ENCODE measurements at regions not wholly inside any gene's neighbourhood (a gene's known extent, or its start where the extent isn't known, plus 50 kb on each side); places are given as distances from the start of the nearest gene placed in this dataset.
"Not testable (repeated sequence)": the region's sequence is repeated elsewhere in the genome, so short reads cannot be mapped to it uniquely, and the experiment has no call there.

DNA sequence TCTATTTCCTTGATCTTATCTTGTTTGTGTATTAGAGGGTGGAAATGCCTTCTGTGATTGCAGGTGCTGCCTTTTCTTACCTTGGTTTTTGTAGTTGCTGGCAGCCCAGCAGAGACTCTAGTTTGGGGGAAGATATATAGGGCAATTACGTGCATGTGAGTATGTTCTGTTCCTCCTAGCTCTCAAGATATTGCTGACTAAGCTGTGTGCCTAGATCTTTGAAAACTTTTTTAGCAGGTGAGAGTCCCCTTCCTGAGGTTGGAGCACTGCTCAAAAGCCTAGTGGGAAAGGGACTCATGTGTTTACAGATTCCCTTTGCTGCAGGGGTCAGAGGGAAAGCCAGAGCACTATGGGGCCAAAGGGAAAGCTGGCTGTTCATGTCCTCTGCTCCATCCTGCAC lies 136.1 kb downstream of the VSIG4 start:
- FAIRE-seq = no peak
- no peak for DNase-seq

DNA sequence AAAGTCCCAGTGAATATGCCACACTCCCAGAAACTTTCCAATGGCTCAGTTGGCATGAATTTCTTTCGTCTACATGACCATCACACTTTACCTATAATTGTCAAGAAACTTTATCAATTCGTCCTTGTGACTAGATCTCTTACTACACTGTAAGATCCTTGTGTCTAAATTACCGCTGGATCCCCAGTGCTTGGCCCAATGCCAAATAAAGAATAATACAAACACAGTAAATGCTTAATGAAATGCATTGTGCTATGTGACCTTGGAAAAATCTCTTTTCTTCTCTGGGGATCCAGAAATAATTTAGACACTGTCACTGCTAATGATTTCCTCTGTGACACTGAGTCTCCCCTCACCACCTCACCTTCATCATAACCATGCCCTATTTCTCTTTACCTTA lies 137.9 kb downstream of the VSIG4 start:
- DNase-seq = no peak
- Histone ChIP-seq H3K4me3 (no peak overlapping the region), H3K27me3 (peaks cover 0 to 3% (median 0%) of the 10 kb centered on the region in 4 donors), H3K9me3 (no peaks in the 10 kb centered on the region), H3K36me3 (no peaks in the 10 kb centered on the region), H3K4me1 (no peaks in the 10 kb centered on the region), H3K27ac (no peak overlapping the region)
- ATAC-seq = no peak
- TF ChIP-seq, protein P1, sequence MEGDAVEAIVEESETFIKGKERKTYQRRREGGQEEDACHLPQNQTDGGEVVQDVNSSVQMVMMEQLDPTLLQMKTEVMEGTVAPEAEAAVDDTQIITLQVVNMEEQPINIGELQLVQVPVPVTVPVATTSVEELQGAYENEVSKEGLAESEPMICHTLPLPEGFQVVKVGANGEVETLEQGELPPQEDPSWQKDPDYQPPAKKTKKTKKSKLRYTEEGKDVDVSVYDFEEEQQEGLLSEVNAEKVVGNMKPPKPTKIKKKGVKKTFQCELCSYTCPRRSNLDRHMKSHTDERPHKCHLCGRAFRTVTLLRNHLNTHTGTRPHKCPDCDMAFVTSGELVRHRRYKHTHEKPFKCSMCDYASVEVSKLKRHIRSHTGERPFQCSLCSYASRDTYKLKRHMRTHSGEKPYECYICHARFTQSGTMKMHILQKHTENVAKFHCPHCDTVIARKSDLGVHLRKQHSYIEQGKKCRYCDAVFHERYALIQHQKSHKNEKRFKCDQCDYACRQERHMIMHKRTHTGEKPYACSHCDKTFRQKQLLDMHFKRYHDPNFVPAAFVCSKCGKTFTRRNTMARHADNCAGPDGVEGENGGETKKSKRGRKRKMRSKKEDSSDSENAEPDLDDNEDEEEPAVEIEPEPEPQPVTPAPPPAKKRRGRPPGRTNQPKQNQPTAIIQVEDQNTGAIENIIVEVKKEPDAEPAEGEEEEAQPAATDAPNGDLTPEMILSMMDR (IDR thresholded peaks at IDR 0.05) = no peak
- FAIRE-seq = no peak
- intact Hi-C loops (cut with DNase I) = no loop called here
- WGBS, 2 donors = 44 to 47% methylated on average over 3 of the region's 3 CpGs

More for the DNA sequence above, 136.1 kb downstream of the VSIG4 start:
- Histone ChIP-seq H3K27me3 (peaks cover 0 to 3% (median 0%) of the 10 kb centered on the region in 4 donors), H3K36me3 (no peaks in the 10 kb centered on the region), H3K9me3 (no peaks in the 10 kb centered on the region), H3K27ac (no peak overlapping the region), H3K4me1 (no peaks in the 10 kb centered on the region), H3K4me3 (no peak overlapping the region)
- TF ChIP-seq, protein P1 (IDR thresholded peaks at IDR 0.05) = no peak
- no peak for ATAC-seq
- WGBS, 2 donors = 23 to 48% methylated on average over 1 of the region's 1 CpG
- intact Hi-C loops (cut with DNase I) = no loop called here

DNA sequence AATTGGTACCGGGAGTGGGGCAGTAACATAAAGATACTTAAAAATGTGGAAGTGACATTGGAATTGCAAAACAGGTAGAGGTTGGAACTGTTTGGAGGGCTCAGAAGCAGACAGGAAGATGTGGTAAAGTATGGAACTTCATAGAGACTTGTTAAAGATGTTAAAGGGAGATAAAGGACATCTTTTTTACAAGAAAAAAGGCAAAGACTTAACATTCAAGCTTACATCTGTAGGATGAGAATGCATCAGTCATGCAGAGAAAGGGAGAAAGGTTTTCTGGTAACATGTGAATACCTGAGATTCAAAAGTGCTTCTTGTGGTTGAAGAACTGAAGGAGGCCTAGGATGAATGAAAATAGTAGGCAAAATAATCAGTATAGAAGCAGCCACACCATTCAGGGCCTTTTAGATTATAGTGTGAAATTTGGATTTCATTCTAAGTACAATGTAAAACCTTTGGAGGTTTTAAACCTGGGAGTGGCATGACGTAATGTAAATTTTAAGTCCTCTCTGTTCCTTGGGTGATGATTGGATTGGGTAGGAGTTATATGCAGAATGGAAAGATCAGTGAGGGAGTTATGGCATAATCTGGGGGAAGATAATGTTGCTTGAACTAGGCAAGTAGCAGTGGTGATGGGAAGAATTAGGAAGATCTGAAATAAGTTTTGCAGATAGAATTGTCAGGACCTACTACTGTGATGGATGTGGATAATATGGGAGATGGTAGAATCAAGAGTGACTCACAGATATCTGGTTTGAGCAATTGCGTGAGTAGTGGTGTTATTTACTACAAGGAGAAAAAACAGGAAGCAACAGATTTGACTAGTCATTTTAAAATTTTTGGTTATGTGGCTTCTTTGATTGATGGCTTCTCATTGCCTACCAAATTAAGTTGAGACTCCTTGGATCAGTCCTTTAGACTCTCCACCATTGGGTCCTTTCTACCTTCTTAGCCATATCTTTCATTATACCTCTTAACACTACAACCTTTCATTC lies 138.7 kb downstream of the VSIG4 start:
- H3K27me3 ChIP-seq = peaks cover 0 to 4% (median 2%) of the 10 kb centered on the region in 4 donors
- no peaks in the 10 kb centered on the region for H3K4me1 ChIP-seq
- no peaks in the 10 kb centered on the region for H3K9me3 ChIP-seq
- H3K27ac ChIP-seq = no peak overlapping the region
- H3K4me3 ChIP-seq = no peak overlapping the region
- no peaks in the 10 kb centered on the region for H3K36me3 ChIP-seq
- TF ChIP-seq, protein P1 (IDR thresholded peaks at IDR 0.05) = no peak
- 60% methylated on average over 3 of the region's 3 CpGs for WGBS, 2 donors
- DNase-seq = no peak
- intact Hi-C loops (cut with DNase I) = no loop called here
- ATAC-seq = no peak
- no peak for FAIRE-seq

DNA sequence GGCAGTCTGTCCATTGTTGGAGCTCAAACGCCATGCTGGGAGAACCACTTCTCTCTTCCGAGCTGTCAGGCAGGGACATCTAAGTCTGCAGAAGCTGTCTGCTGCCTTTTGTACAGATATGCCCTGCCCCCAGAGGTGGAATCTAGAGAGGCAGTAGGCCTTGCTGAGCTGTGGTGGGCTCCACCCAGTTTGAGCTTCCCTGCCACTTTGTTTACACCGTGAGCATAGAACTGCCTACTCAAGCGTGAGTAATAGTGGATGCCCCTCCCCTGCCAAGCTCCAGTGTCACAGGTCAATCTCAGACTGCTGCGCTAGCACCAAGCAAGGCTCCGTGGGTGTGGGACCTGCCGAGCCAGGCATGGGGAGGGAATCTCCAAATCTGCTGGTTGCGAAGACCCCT lies 145.7 kb downstream of the VSIG4 start:
- no peak for FAIRE-seq
- H3K36me3 ChIP-seq = no peaks in the 10 kb centered on the region
- no peaks in the 10 kb centered on the region for H3K4me1 ChIP-seq
- WGBS, 2 donors = 64 to 83% methylated on average over 8 of the region's 8 CpGs
- DNase-seq = no peak
- no peaks in the 10 kb centered on the region for H3K9me3 ChIP-seq
- H3K4me3 ChIP-seq = no peak overlapping the region
- H3K27me3 ChIP-seq = peaks cover 0 to 4% (median 2%) of the 10 kb centered on the region in 4 donors
- H3K27ac ChIP-seq = no peak overlapping the region
- intact Hi-C loops (cut with DNase I) = no loop called here
- no peak for ATAC-seq
- TF ChIP-seq, protein P1 (IDR thresholded peaks at IDR 0.05) = no peak

DNA sequence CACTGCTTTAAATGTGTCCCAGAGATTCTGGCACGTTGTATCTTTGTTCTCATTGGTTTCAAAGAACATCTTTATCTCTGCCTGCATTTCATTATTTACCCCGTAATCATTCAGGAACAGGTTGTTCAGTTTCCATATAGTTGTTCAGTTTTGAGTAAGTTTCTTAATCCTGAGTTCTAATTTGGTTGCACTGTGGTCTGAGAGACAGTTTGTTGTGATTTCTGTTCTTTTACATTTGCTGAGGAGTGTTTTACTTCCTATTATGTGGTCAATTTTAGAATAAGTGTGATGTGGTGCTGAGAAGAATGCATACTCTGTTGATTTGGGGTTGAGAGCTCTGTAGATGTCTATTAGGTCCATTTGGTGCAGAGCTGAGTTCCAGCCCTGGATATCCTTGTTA lies 148.1 kb downstream of the VSIG4 start:
- H3K36me3 ChIP-seq; H3K4me1 ChIP-seq; H3K27me3 ChIP-seq; ATAC-seq; H3K9me3 ChIP-seq; intact Hi-C loops (cut with DNase I); DNase-seq; H3K27ac ChIP-seq; H3K4me3 ChIP-seq; FAIRE-seq: not testable (repeated sequence)
- 31 to 42% methylated on average over 2 of the region's 2 CpGs for WGBS, 2 donors

DNA sequence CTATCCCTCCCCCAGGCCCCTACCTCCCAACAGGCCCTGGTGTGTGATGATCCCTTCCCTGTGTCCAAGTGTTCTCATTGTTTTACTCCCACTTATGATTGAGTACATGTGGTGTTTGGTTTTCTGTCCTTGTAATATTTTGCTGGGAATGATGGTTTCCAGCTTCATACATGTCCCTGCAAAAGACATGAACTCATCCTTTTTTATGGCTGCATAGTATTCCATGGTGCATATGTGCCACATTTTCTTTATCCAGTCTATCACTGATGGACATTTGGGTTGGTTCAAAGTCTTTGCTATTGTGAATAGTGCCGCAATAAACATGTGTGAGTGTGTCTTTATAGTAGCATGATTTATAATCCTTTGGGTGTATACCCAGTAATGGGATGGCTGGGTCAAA lies 151.7 kb downstream of the VSIG4 start:
- H3K4me3 ChIP-seq; FAIRE-seq; H3K27me3 ChIP-seq; H3K27ac ChIP-seq; DNase-seq; H3K4me1 ChIP-seq; H3K9me3 ChIP-seq; H3K36me3 ChIP-seq; ATAC-seq; intact Hi-C loops (cut with DNase I): not testable (repeated sequence)
- 94 to 95% methylated on average over 1 of the region's 1 CpG for WGBS, 2 donors
